PC-3 (cell line): ENCODE measurements at regions not wholly inside any gene's neighbourhood (a gene's known extent, or its start where the extent isn't known, plus 50 kb on each side); places are given as distances from the start of the nearest gene placed in this dataset.

Source experiments
- ATAC-seq: fragments of 200-7000 bp; cut with Tn5 transposase; 2 replicates; pipeline ENCODE4 v1.9.1; 2020; ENCODE audit warnings: mild to moderate bottlenecking, moderate library complexity
- BruUV-seq: library from RNA; stranded (reverse); fragments of 400-500 nt; replicated peaks from 2 replicates; lab custom pipeline; 2021; lab: Mats Ljungman, UMichigan
- CTCF ChIA-PET: fragments of 300-600 bp; sonication (Branson Sonifier 250); formaldehyde crosslinking; loops from one replicate; lab custom pipeline; 2022; ENCODE audit warnings: antibody characterized with exemption; lab: Charles Lee
- POLR2A ChIA-PET: fragments of 300-600 bp; sonication (Branson Sonifier 250); formaldehyde crosslinking; loops from one replicate; lab custom pipeline; 2022; ENCODE audit warnings: antibody characterized with exemption; ENCODE audit not compliant: unreplicated experiment; lab: Charles Lee
- DNase-seq: peaks from one replicate; pipeline ENCODE4 v3.0.0-alpha.2; 2015
- H2AFZ ChIP-seq: fragments of 300-600 bp; sonication (generic); 2 replicates; pipeline ENCODE4 v1.6.0; 2016; ENCODE audit warnings: antibody characterized with exemption, low read length
- H3F3A ChIP-seq: fragments of 300-600 bp; sonication (generic); one replicate; pipeline ENCODE4 v1.6.0; 2017; ENCODE audit warnings: antibody characterized with exemption, low read length, control low read depth, mild to moderate bottlenecking; ENCODE audit not compliant: unreplicated experiment
- H3K27ac ChIP-seq: fragments of 300-600 bp; sonication (generic); 2 replicates; pipeline ENCODE4 v1.5.1; 2016; ENCODE audit warnings: mild to moderate bottlenecking, low read length
- H3K27me3 ChIP-seq: fragments of 300-600 bp; sonication (generic); 2 replicates; pipeline ENCODE4 v1.6.1; 2016; ENCODE audit warnings: low read length, mixed read lengths
- H3K36me3 ChIP-seq: fragments of 300-600 bp; sonication (generic); 2 replicates; pipeline ENCODE4 v1.6.1; 2016; ENCODE audit warnings: low read depth, mixed run types, low read length, mixed read lengths
- H3K4me1 ChIP-seq: fragments of 300-600 bp; sonication (generic); 2 replicates; pipeline ENCODE4 v1.5.1; 2016; ENCODE audit warnings: low read length; ENCODE audit not compliant: insufficient read depth
- H3K4me2 ChIP-seq: fragments of 300-600 bp; sonication (generic); 2 replicates; pipeline ENCODE4 v1.6.0; 2016; ENCODE audit warnings: low read length
- H3K4me3 ChIP-seq: fragments of 300-600 bp; sonication (generic); 2 replicates; pipeline ENCODE4 v1.5.1; 2016; ENCODE audit warnings: mild to moderate bottlenecking, low read length, mixed read lengths
- H3K79me2 ChIP-seq: fragments of 300-600 bp; sonication (generic); 2 replicates; pipeline ENCODE4 v1.6.1; 2017; ENCODE audit warnings: low read length, mixed read lengths
- H3K9ac ChIP-seq: fragments of 300-600 bp; sonication (generic); 2 replicates; pipeline ENCODE4 v1.6.0; 2016; ENCODE audit warnings: mild to moderate bottlenecking, low read length
- H3K9me2 ChIP-seq: fragments of 300-600 bp; sonication (generic); replicated peaks from 2 replicates; pipeline ENCODE4 v1.6.1; 2016; ENCODE audit warnings: mixed run types, low read length, mixed read lengths
- H3K9me3 ChIP-seq: fragments of 300-600 bp; sonication (generic); 2 replicates; pipeline ENCODE4 v1.6.1; 2016; ENCODE audit warnings: low read length, mixed read lengths
- H4K20me1 ChIP-seq: fragments of 300-600 bp; sonication (generic); 2 replicates; pipeline ENCODE4 v1.6.1; 2016; ENCODE audit warnings: low read length, mixed read lengths
- CTCF ChIP-seq: fragments of 300-600 bp; sonication (generic); conservative IDR thresholded peaks from 2 replicates; pipeline ENCODE4 v1.5.1; 2017; ENCODE audit warnings: antibody characterized with exemption, low read depth, mild to moderate bottlenecking, low read length
- EZH2 ChIP-seq: fragments of 300-600 bp; sonication (generic); IDR thresholded peaks from one replicate; pipeline ENCODE4 v1.6.1; 2017; ENCODE audit warnings: antibody characterized with exemption, mild to moderate bottlenecking, low read length; ENCODE audit not compliant: unreplicated experiment
- EZH2phosphoT487 ChIP-seq: fragments of 300-600 bp; sonication (generic); IDR thresholded peaks from 2 replicates; pipeline ENCODE4 v1.6.1; 2018; ENCODE audit warnings: mild to moderate bottlenecking, antibody characterized with exemption, low read length, borderline replicate concordance
- intact Hi-C: fragments of 100-400 bp; cut with micrococcal nuclease; formaldehyde crosslinking; loops from 2 replicates; pipeline ENCODE4 v1.9.0; 2023

DNA sequence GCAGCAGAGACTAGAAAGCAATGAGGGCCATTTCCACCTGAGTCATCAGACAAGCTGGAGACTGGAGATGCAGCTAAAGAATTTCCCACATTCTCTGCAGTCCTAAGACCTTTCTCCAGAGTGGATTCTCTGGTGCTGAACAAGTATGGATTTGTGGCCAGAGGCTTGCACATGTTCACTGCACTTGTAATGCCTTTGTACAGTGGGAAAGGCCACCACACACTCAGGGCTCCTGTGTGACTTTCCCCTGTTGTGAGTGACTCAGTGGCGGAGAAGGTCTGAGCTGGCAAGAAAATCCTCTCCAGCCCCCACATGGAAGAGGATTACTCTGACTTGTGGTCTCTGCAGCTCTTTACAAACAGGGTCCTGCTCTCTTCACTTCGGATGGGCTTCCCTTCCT, 192.3 kb downstream of the C6orf118 start:
- Histone ChIP-seq H3K9ac (no peak overlapping the region), H3K4me3 (no peak overlapping the region), H3K27ac (no peak overlapping the region), H3K4me1 (peaks cover 19% of the 10 kb centered on the region), H3K79me2 (no peaks in the 10 kb centered on the region), H3K9me3 (no peaks in the 10 kb centered on the region), H3K4me2 (no peak overlapping the region), H2AFZ (no peak overlapping the region), H3K36me3 (no peaks in the 10 kb centered on the region), H3F3A (no peaks in the 10 kb centered on the region), H3K9me2 (no peaks in the 10 kb centered on the region), H3K27me3 (no peaks in the 10 kb centered on the region), H4K20me1 (no peaks in the 10 kb centered on the region)
- TF ChIP-seq EZH2phosphoT487 (no peak), EZH2 (no peak), CTCF (no peak)
- ChIA-PET POLR2A (no interaction called here), CTCF (no interaction called here)
- intact Hi-C loops = no loop called here
- no TSS peak for BruUV-seq
- ATAC-seq = no peak
- no peak for DNase-seq

DNA sequence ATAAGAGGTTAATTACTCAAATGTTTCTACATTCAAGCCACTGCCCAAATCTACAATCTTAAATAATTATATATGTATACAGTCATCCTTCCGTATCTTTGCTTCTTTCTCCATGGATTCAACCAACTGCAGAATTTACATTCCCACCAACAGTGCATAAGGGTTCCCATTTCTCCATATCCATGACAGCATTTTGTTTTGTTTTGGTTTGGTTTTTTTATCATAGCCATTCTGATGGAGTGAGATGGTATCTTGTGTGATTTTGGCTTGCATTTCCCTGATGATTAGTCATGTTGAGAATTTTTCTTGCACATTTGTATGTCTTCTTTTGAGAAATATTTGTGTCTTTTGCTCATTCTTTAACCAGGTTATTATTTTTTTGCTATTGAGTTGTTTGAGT, 198.5 kb downstream of the C6orf118 start:
- H3K9me2 ChIP-seq = no peaks in the 10 kb centered on the region
- BruUV-seq = no TSS peak
- no peak for DNase-seq
- no peaks in the 10 kb centered on the region for H3K79me2 ChIP-seq
- no peaks in the 10 kb centered on the region for H4K20me1 ChIP-seq
- H3K4me2 ChIP-seq = no peak overlapping the region
- H3K4me3 ChIP-seq = no peak overlapping the region
- TF ChIP-seq CTCF (no peak), EZH2phosphoT487 (no peak), EZH2 (no peak)
- ChIA-PET CTCF (no interaction called here), POLR2A (no interaction called here)
- intact Hi-C loops = no loop called here
- H3K4me1 ChIP-seq = no peaks in the 10 kb centered on the region
- no peak overlapping the region for H3K27ac ChIP-seq
- ATAC-seq = no peak
- H3K9ac ChIP-seq = no peak overlapping the region
- no peaks in the 10 kb centered on the region for H3K36me3 ChIP-seq
- no peaks in the 10 kb centered on the region for H3K9me3 ChIP-seq
- H3K27me3 ChIP-seq = no peaks in the 10 kb centered on the region
- H3F3A ChIP-seq = no peaks in the 10 kb centered on the region
- no peak overlapping the region for H2AFZ ChIP-seq

DNA sequence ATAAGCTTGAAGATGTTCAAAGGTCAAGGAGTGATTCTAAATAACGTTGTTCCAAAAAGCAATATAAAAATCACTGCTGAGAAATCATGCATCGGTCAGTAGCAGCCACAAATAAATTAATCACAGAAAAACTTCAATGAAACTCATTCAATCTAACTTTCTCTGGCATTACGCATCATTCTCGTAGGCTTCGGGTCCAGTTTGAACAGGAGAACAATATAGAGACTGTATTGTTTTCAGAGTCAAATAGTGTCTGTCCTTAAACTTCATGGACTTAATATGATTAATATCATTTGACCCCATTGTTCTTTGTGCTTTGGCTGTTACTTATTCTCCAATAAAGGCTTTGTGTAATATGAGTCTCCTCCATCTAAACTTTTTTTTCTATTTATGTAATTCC, 200.4 kb downstream of the C6orf118 start:
- H3K4me3 ChIP-seq = no peak overlapping the region
- no peak overlapping the region for H3K4me2 ChIP-seq
- no peaks in the 10 kb centered on the region for H3F3A ChIP-seq
- no peaks in the 10 kb centered on the region for H4K20me1 ChIP-seq
- no peak overlapping the region for H2AFZ ChIP-seq
- TF ChIP-seq EZH2phosphoT487 (no peak), EZH2 (no peak)
- ATAC-seq (no peak), DNase-seq (no peak)
- ChIA-PET CTCF (no interaction called here), POLR2A (no interaction called here)
- H3K9me3 ChIP-seq = no peaks in the 10 kb centered on the region
- H3K4me1 ChIP-seq = no peaks in the 10 kb centered on the region
- no peaks in the 10 kb centered on the region for H3K79me2 ChIP-seq
- intact Hi-C loops = no loop called here
- no peaks in the 10 kb centered on the region for H3K27me3 ChIP-seq
- no peak overlapping the region for H3K9ac ChIP-seq
- no peaks in the 10 kb centered on the region for H3K9me2 ChIP-seq
- H3K27ac ChIP-seq = no peak overlapping the region
- no peaks in the 10 kb centered on the region for H3K36me3 ChIP-seq
- BruUV-seq = no TSS peak
